Right lobe of liver (tissue), 4 donors: ENCODE measurements at regions not wholly inside any gene's neighbourhood (a gene's known extent, or its start where the extent isn't known, plus 50 kb on each side); places are given as distances from the start of the nearest gene placed in this dataset.

ENCODE experiments used
- CTCF ChIP-seq, 4 donors: fragments of 200-600 bp in 3 of 4; fragments of 450-650 bp in 1 of 4; IDR thresholded peaks; one replicate each; pipeline versions ENCODE4 v1.5.1 to v1.8.0; 2016 to 2022; ENCODE audit warnings: antibody characterized with exemption in 4 of 4, mild to moderate bottlenecking in 2 of 4
- POLR2A ChIP-seq: fragments of 450-650 bp; IDR thresholded peaks from one replicate; pipeline ENCODE4 v1.6.1; 2017; ENCODE audit warnings: antibody characterized with exemption, mild to moderate bottlenecking
- donor health status: DM: no; HTN: no; CAD: no.
- donor health status: DM: no; HTN: no; CAD: no.
- donor health status: DM: no; HTN: yes; CAD: no.

GRCh38 chr12:90441431-90441830 is 513.5 kb downstream of the CCER1 start:
- TF ChIP-seq POLR2A (no peak), CTCF (IDR thresholded peaks at IDR 0.05) (no peak)
